Lung (tissue), 11 donors: ENCODE measurements at regions not wholly inside any gene's neighbourhood (a gene's known extent, or its start where the extent isn't known, plus 50 kb on each side); places are given as distances from the start of the nearest gene placed in this dataset.

Experiments
- ATAC-seq: fragments of 200-7000 bp; cut with Tn5 transposase; one replicate; pipeline ENCODE4 v1.9.1; 2020; ENCODE audit warnings: moderate number of reproducible peaks; ENCODE audit not compliant: insufficient read depth, low FRiP score
- DNase-seq, 3 donors: peaks; one replicate each; pipeline ENCODE4 v3.0.0-alpha.2; 2013 to 2017
- H3K27ac ChIP-seq, 2 donors: one replicate each; pipeline ENCODE4 v1.5.1; 2013; ENCODE audit warnings: mild to moderate bottlenecking in 2 of 2, moderate library complexity in 2 of 2, control low read depth in 1 of 2, inconsistent platforms in 1 of 2, low read depth in 1 of 2, low read length in 1 of 2
- H3K27me3 ChIP-seq, 3 donors: one replicate each; pipeline ENCODE4 v1.5.1; 2013; ENCODE audit warnings: low read length in 2 of 3; ENCODE audit not compliant: control insufficient read depth in 3 of 3, insufficient read depth in 3 of 3
- H3K36me3 ChIP-seq, 4 donors: one replicate each; pipeline ENCODE4 v1.5.1; 2013; ENCODE audit warnings: low read length in 4 of 4, mild to moderate bottlenecking in 1 of 4, moderate library complexity in 1 of 4; ENCODE audit not compliant: control insufficient read depth in 4 of 4, insufficient read depth in 4 of 4
- H3K4me1 ChIP-seq, 5 donors: one replicate each; pipeline ENCODE4 v1.5.1; 2013; ENCODE audit warnings: low read length in 5 of 5, mild to moderate bottlenecking in 2 of 5, moderate library complexity in 1 of 5; ENCODE audit not compliant: control insufficient read depth in 5 of 5, insufficient read depth in 5 of 5
- H3K4me3 ChIP-seq: one replicate; pipeline ENCODE4 v1.5.1; 2013; ENCODE audit warnings: mild to moderate bottlenecking, control low read depth, moderate library complexity
- H3K9ac ChIP-seq, 2 donors: one replicate each; pipeline ENCODE4 v1.5.1; 2013; ENCODE audit warnings: low read length in 2 of 2, control low read depth in 1 of 2; ENCODE audit not compliant: insufficient read depth in 1 of 2
- H3K9me3 ChIP-seq, 4 donors: one replicate each; pipeline ENCODE4 v1.5.1; 2013; ENCODE audit warnings: low read length in 3 of 4, mild to moderate bottlenecking in 1 of 4, moderate library complexity in 1 of 4; ENCODE audit not compliant: control insufficient read depth in 4 of 4, insufficient read depth in 3 of 4
- WGBS, 2 donors: extraction: QIAGEN DNeasy Blood & Tissue Kit; methylation state at CpG; one replicate each; pipeline ENCODE4 v1.1.7; 2013; 5-methylcytosine and 5-hydroxymethylcytosine counted together
- TF ChIP-seq, protein P1 (sequence below): IDR thresholded peaks from 2 replicates; pipeline ENCODE4 v1.5.1; 2012; ENCODE audit warnings: mild to moderate bottlenecking; ENCODE audit errors: control extremely low read depth, extremely low read depth
- donor health status: control.
- donor health status: control.
- donor health status: Bipolar disorder and iron deficiency.
- donor health status: healthy.
- donor health status: DM: yes; HTN: yes; CAD: no.

DNA sequence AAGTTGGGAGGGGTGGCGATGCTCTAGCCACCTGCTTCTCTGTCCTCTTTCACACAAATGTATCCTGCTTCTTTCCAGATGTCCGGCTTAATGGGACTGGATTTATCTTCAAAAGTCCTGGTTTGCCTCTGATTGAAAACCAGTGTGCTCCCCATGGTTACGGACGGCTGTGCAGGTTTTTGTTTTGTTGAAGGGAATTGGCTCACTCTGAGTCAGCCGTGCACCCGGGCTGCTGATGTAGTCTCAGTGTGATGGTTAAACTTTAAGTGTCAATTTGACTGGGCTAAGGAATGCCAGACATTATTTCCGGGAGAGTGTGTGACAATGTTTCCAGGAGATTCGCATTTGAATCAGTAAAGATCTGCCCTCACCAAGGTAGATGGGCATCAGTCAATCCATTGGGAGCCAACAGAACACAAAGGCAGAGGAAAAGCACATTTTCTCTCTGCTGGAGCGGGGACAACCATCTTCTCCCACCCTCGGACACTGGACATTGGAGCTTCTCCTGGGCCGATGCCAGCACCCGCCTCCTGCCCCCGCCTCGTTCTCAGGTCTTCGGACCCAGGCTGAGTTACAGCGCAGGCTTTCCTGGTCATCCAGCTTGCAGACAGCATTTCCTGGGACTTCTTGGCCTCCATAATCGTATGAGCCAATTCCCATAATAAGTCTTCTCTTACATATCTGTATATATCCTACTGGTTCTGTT lies 126.9 kb upstream of the TNRC6C start:
- WGBS, 2 donors: 86 to 90% methylated on average over 17 of the region's 17 CpGs
- Histone ChIP-seq H3K9me3 (no peaks in the 10 kb centered on the region), H3K4me3 (no peak overlapping the region), H3K36me3 (no peaks in the 10 kb centered on the region), H3K4me1 (peaks cover 0 to 5% (median 0%) of the 10 kb centered on the region in 5 donors), H3K9ac (no peak overlapping the region), H3K27me3 (no peaks in the 10 kb centered on the region), H3K27ac (peak overlapping the region in 1 of 2 donors; percentile 57)
- DNase-seq (no peak), ATAC-seq (no peak)
- TF ChIP-seq, protein P1, sequence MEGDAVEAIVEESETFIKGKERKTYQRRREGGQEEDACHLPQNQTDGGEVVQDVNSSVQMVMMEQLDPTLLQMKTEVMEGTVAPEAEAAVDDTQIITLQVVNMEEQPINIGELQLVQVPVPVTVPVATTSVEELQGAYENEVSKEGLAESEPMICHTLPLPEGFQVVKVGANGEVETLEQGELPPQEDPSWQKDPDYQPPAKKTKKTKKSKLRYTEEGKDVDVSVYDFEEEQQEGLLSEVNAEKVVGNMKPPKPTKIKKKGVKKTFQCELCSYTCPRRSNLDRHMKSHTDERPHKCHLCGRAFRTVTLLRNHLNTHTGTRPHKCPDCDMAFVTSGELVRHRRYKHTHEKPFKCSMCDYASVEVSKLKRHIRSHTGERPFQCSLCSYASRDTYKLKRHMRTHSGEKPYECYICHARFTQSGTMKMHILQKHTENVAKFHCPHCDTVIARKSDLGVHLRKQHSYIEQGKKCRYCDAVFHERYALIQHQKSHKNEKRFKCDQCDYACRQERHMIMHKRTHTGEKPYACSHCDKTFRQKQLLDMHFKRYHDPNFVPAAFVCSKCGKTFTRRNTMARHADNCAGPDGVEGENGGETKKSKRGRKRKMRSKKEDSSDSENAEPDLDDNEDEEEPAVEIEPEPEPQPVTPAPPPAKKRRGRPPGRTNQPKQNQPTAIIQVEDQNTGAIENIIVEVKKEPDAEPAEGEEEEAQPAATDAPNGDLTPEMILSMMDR: no peak

DNA sequence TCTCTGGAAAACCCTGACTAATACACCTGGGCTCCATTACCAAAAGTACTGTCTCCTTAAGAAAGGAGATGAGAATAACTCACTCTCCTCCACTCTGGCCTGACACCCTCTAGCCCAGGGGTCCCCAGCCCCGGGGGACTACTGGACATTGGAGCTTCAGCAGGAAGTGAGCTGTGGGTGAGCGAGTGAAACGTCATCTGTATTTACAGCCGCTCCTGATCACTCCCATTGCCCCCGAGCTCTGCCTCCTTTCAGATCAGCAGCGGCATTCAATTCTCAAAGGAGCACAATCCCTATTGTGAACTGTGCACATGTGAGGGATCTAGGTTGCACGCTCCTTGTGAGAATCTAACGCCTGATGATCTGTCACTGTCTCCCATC lies 126.3 kb upstream of the TNRC6C start:
- Histone ChIP-seq H3K4me3 (no peak overlapping the region), H3K36me3 (no peaks in the 10 kb centered on the region), H3K9ac (no peak overlapping the region), H3K27me3 (no peaks in the 10 kb centered on the region), H3K9me3 (no peaks in the 10 kb centered on the region), H3K4me1 (peaks cover 0 to 5% (median 0%) of the 10 kb centered on the region in 5 donors), H3K27ac (no peak overlapping the region)
- TF ChIP-seq, protein P1: no peak
- WGBS, 2 donors: 87 to 91% methylated on average over 8 of the region's 8 CpGs
- DNase-seq: no peak
- no peak for ATAC-seq

DNA sequence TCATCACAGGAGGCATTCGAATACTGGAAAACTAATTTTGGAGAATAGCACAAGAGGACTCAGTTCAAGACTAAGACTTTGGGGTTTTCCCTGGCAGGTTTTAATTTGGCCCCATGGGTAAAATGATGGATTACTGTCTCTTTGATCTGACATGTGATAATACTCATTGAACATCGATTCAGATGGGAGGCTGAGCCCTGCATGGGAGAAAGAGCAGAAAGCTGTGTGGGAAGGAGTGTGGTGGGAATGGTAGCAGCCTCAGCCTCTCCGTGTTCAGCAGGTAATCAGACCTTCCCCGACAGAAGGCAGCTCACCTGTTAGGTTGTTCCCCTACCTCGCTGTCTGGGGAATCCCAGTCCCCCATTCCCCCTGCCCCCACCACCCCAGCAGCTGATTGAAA lies 124.7 kb upstream of the TNRC6C start:
- Histone ChIP-seq H3K9me3 (no peaks in the 10 kb centered on the region), H3K36me3 (no peaks in the 10 kb centered on the region), H3K4me3 (no peak overlapping the region), H3K27ac (no peak overlapping the region), H3K9ac (no peak overlapping the region), H3K4me1 (peaks cover 0 to 5% (median 0%) of the 10 kb centered on the region in 5 donors), H3K27me3 (no peaks in the 10 kb centered on the region)
- ATAC-seq: no peak
- 73 to 89% methylated on average over 5 of the region's 5 CpGs for WGBS, 2 donors
- DNase-seq: no peak
- TF ChIP-seq, protein P1: no peak
